ENCODE measurements at regions not wholly inside any gene's neighbourhood (a gene's known extent, or its start where the extent isn't known, plus 50 kb on each side); places are given as distances from the start of the nearest gene placed in this dataset.

- DNase-seq (ENCODE audit: low read depth): no peak
Measured at GRCh38 chr3:43894176-43895049, 203.7 kb downstream of the ABHD5 start.

GRCh38 chr3:43895573-43895972, 204.8 kb downstream of the ABHD5 start:
- DNase-seq (ENCODE audit: low read depth): no peak

GRCh38 chr3:43902415-43902814, 211.7 kb downstream of the ABHD5 start:
- DNase-seq (ENCODE audit: low read depth): no peak

GRCh38 chr3:43905157-43905556, 214.4 kb downstream of the ABHD5 start:
- DNase-seq (ENCODE audit: low read depth): no peak

- DNase-seq (ENCODE audit: low read depth): no peak
Measured at GRCh38 chr3:43906849-43907507, 216.2 kb downstream of the ABHD5 start.

- no peak for DNase-seq (ENCODE audit: low read depth)
Measured at GRCh38 chr3:43907508-43907858, 216.7 kb downstream of the ABHD5 start.

- DNase-seq (ENCODE audit: low read depth): no peak
Measured at GRCh38 chr3:43908456-43908855, 217.7 kb downstream of the ABHD5 start.

GRCh38 chr3:43909149-43909548, 218.4 kb downstream of the ABHD5 start:
- DNase-seq (ENCODE audit: low read depth): no peak

- no peak for DNase-seq (ENCODE audit: low read depth)
Measured at GRCh38 chr3:43910750-43911149, 220.0 kb downstream of the ABHD5 start.

GRCh38 chr3:43913036-43913948, 222.6 kb downstream of the ABHD5 start:
- DNase-seq (ENCODE audit: low read depth): no peak

- no peak for DNase-seq (ENCODE audit: low read depth)
Measured at GRCh38 chr3:43914269-43914668, 223.5 kb downstream of the ABHD5 start.

- DNase-seq (ENCODE audit: low read depth): no peak
Measured at GRCh38 chr3:43915546-43915945, 224.8 kb downstream of the ABHD5 start.

- no peak for DNase-seq (ENCODE audit: low read depth)
Measured at GRCh38 chr3:43917361-43917760, 226.6 kb downstream of the ABHD5 start.

GRCh38 chr3:43919029-43919428, 228.3 kb downstream of the ABHD5 start:
- no peak for DNase-seq (ENCODE audit: low read depth)

- DNase-seq (ENCODE audit: low read depth): no peak
Measured at GRCh38 chr3:43921056-43921648, 230.4 kb downstream of the ABHD5 start.

- no peak for DNase-seq (ENCODE audit: low read depth)
Measured at GRCh38 chr3:43922374-43922773, 231.6 kb downstream of the ABHD5 start.

- no peak for DNase-seq (ENCODE audit: low read depth)
Measured at GRCh38 chr3:43923104-43923882, 232.6 kb downstream of the ABHD5 start.

GRCh38 chr3:43926055-43926454, 235.3 kb downstream of the ABHD5 start:
- no peak for DNase-seq (ENCODE audit: low read depth)

- DNase-seq (ENCODE audit: low read depth): no peak
Measured at GRCh38 chr3:43932921-43933320, 242.2 kb downstream of the ABHD5 start.

GRCh38 chr3:43948013-43948412, 257.3 kb downstream of the ABHD5 start:
- no peak for DNase-seq (ENCODE audit: low read depth)

- DNase-seq (ENCODE audit: low read depth): no peak
Measured at GRCh38 chr3:43949594-43949993, 258.9 kb downstream of the ABHD5 start.
